Spleen (tissue), 7 donors: ENCODE measurements at regions not wholly inside any gene's neighbourhood (a gene's known extent, or its start where the extent isn't known, plus 50 kb on each side); places are given as distances from the start of the nearest gene placed in this dataset.

Source experiments
- CTCF ChIP-seq, 11 experiments: fragments of 200-600 bp in 7 of 11; fragments of 450-650 bp in 4 of 11; sonication (generic) in 4 of 11; IDR thresholded peaks in 8 of 11; conservative IDR thresholded peaks in 3 of 11; 1 replicate in 7 of 11; 2 replicates in 4 of 11; pipeline versions ENCODE4 v1.4.0 to v1.8.0; 2016 to 2021; ENCODE audit warnings: antibody characterized with exemption in 11 of 11, inconsistent platforms in 4 of 11, mild to moderate bottlenecking in 1 of 11
- POLR2A ChIP-seq, 3 donors: fragments of 450-650 bp; IDR thresholded peaks; one replicate each; pipeline ENCODE4 v1.5.1; 2017; ENCODE audit warnings: antibody characterized with exemption in 3 of 3, mild to moderate bottlenecking in 1 of 3
- donor health status: DM: no; HTN: no; CAD: no; lungs with moderate emphysema.
- donor health status: DM: no; HTN: no; CAD: no.
- donor health status: DM: no; HTN: no; CAD: no.

- TF ChIP-seq CTCF (IDR thresholded peaks at IDR 0.05 in 8 of 11, conservative IDR thresholded peaks at IDR 0.05 in 3 of 11) (no peak), POLR2A (IDR thresholded peaks at IDR 0.05) (no peak)
Observed at GRCh38 chr2:183291436-183291835, 167.2 kb downstream of the NUP35 start.
